DOHH2 (cell line): ENCODE measurements at regions not wholly inside any gene's neighbourhood (a gene's known extent, or its start where the extent isn't known, plus 50 kb on each side); places are given as distances from the start of the nearest gene placed in this dataset.

Experiments used
- H3F3A ChIP-seq: fragments of 200-600 bp; sonication (generic), shearing (Covaris generic); 2 replicates; pipeline ENCODE4 v1.6.0; 2016; ENCODE audit warnings: antibody characterized with exemption, mild to moderate bottlenecking; ENCODE audit not compliant: control insufficient read depth, insufficient read depth
- H3K27ac ChIP-seq: fragments of 200-600 bp; sonication (generic); 2 replicates; pipeline ENCODE4 v1.5.1; 2014; ENCODE audit warnings: low read depth, mild to moderate bottlenecking, low read length, moderate library complexity
- H3K27me3 ChIP-seq: fragments of 200-600 bp; sonication (generic); 2 replicates; pipeline ENCODE4 v1.6.1; 2014; ENCODE audit warnings: mild to moderate bottlenecking, low read length, mixed read lengths; ENCODE audit not compliant: control insufficient read depth
- H3K36me3 ChIP-seq: fragments of 200-600 bp; sonication (generic); 2 replicates; pipeline ENCODE4 v1.6.1; 2014; ENCODE audit warnings: mild to moderate bottlenecking, low read length, moderate library complexity, mixed read lengths; ENCODE audit not compliant: control insufficient read depth
- H3K4me1 ChIP-seq: fragments of 200-600 bp; sonication (generic); 2 replicates; pipeline ENCODE4 v1.6.1; 2014; ENCODE audit warnings: mild to moderate bottlenecking, low read length, mixed read lengths; ENCODE audit not compliant: control insufficient read depth
- H3K4me2 ChIP-seq: fragments of 200-600 bp; sonication (generic); 2 replicates; pipeline ENCODE4 v1.6.0; 2014; ENCODE audit warnings: mild to moderate bottlenecking, low read length, moderate library complexity
- H3K4me3 ChIP-seq: fragments of 200-600 bp; sonication (generic); 2 replicates; pipeline ENCODE4 v1.5.1; 2014; ENCODE audit warnings: mild to moderate bottlenecking, low read length, mixed read lengths
- H3K79me2 ChIP-seq: fragments of 200-600 bp; sonication (generic); 2 replicates; pipeline ENCODE4 v1.6.1; 2014; ENCODE audit warnings: mild to moderate bottlenecking, low read length, mixed read lengths; ENCODE audit not compliant: control insufficient read depth
- H3K9me2 ChIP-seq: fragments of 200-600 bp; sonication (generic); replicated peaks from 2 replicates; pipeline ENCODE4 v1.6.1; 2014; ENCODE audit warnings: mild to moderate bottlenecking, low read length, mixed read lengths; ENCODE audit not compliant: control insufficient read depth
- H3K9me3 ChIP-seq: fragments of 200-600 bp; sonication (generic); 2 replicates; pipeline ENCODE4 v1.6.1; 2014; ENCODE audit warnings: antibody characterized with exemption, low read length, mixed read lengths; ENCODE audit not compliant: control insufficient read depth, insufficient read depth
- H4K20me1 ChIP-seq: fragments of 200-600 bp; sonication (generic); 2 replicates; pipeline ENCODE4 v1.6.0; 2014; ENCODE audit warnings: low read depth, mild to moderate bottlenecking, antibody characterized with exemption, low read length, moderate library complexity; ENCODE audit not compliant: control insufficient read depth, insufficient read depth
- EZH2phosphoT487 ChIP-seq: fragments of 200-600 bp; sonication (generic); IDR thresholded peaks from 2 replicates; pipeline ENCODE4 v1.6.1; 2017; ENCODE audit warnings: borderline replicate concordance, mild to moderate bottlenecking, antibody characterized with exemption, low read length, moderate library complexity, mixed read lengths
- TF ChIP-seq, protein P1 (sequence below): fragments of 200-600 bp; sonication (generic); IDR thresholded peaks from one replicate; pipeline ENCODE4 v1.5.1; 2014; ENCODE audit warnings: antibody characterized with exemption, mild to moderate bottlenecking, low read depth, low read length; ENCODE audit not compliant: poor library complexity, severe bottlenecking

- Histone ChIP-seq H3K79me2 (no peaks in the 10 kb centered on the region), H3K4me3 (no peak overlapping the region), H4K20me1 (no peaks in the 10 kb centered on the region), H3K27me3 (no peaks in the 10 kb centered on the region), H3K27ac (no peak overlapping the region), H3K4me1 (no peaks in the 10 kb centered on the region), H3F3A (no peaks in the 10 kb centered on the region), H3K9me2 (no peaks in the 10 kb centered on the region), H3K36me3 (no peaks in the 10 kb centered on the region), H3K4me2 (no peak overlapping the region), H3K9me3 (no peaks in the 10 kb centered on the region)
- TF ChIP-seq, protein P1, sequence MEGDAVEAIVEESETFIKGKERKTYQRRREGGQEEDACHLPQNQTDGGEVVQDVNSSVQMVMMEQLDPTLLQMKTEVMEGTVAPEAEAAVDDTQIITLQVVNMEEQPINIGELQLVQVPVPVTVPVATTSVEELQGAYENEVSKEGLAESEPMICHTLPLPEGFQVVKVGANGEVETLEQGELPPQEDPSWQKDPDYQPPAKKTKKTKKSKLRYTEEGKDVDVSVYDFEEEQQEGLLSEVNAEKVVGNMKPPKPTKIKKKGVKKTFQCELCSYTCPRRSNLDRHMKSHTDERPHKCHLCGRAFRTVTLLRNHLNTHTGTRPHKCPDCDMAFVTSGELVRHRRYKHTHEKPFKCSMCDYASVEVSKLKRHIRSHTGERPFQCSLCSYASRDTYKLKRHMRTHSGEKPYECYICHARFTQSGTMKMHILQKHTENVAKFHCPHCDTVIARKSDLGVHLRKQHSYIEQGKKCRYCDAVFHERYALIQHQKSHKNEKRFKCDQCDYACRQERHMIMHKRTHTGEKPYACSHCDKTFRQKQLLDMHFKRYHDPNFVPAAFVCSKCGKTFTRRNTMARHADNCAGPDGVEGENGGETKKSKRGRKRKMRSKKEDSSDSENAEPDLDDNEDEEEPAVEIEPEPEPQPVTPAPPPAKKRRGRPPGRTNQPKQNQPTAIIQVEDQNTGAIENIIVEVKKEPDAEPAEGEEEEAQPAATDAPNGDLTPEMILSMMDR: no peak
- no peak for TF ChIP-seq EZH2phosphoT487
These were observed 345.1 kb upstream of the SMIM31 start for GRCh38 chr4:164408831-164409230.

GRCh38 chr4:164410401-164410800 is 343.5 kb upstream of the SMIM31 start:
- TF ChIP-seq, protein P1: no peak
- TF ChIP-seq EZH2phosphoT487: no peak
- Histone ChIP-seq H3K79me2 (no peaks in the 10 kb centered on the region), H3K4me2 (no peak overlapping the region), H3K9me3 (no peaks in the 10 kb centered on the region), H3K27ac (no peak overlapping the region), H4K20me1 (no peaks in the 10 kb centered on the region), H3K4me3 (no peak overlapping the region), H3F3A (no peaks in the 10 kb centered on the region), H3K9me2 (no peaks in the 10 kb centered on the region), H3K36me3 (no peaks in the 10 kb centered on the region), H3K4me1 (no peaks in the 10 kb centered on the region), H3K27me3 (no peaks in the 10 kb centered on the region)

GRCh38 chr4:164412246-164412645 is 341.7 kb upstream of the SMIM31 start:
- TF ChIP-seq, protein P1: no peak
- no peaks in the 10 kb centered on the region for H3K36me3 ChIP-seq
- H3K4me2 ChIP-seq: no peak overlapping the region
- no peaks in the 10 kb centered on the region for H3K4me1 ChIP-seq
- H3K27me3 ChIP-seq: no peaks in the 10 kb centered on the region
- no peaks in the 10 kb centered on the region for H3K79me2 ChIP-seq
- H3K9me2 ChIP-seq: no peaks in the 10 kb centered on the region
- no peaks in the 10 kb centered on the region for H3K9me3 ChIP-seq
- no peak overlapping the region for H3K27ac ChIP-seq
- no peaks in the 10 kb centered on the region for H3F3A ChIP-seq
- no peak overlapping the region for H3K4me3 ChIP-seq
- H4K20me1 ChIP-seq: no peaks in the 10 kb centered on the region

- H3K4me3 ChIP-seq: no peak overlapping the region
- H3K4me2 ChIP-seq: no peak overlapping the region
- no peaks in the 10 kb centered on the region for H3F3A ChIP-seq
- H3K27me3 ChIP-seq: no peaks in the 10 kb centered on the region
- H3K79me2 ChIP-seq: no peaks in the 10 kb centered on the region
- TF ChIP-seq EZH2phosphoT487: no peak
- TF ChIP-seq, protein P1: no peak
- H4K20me1 ChIP-seq: no peaks in the 10 kb centered on the region
- no peaks in the 10 kb centered on the region for H3K9me2 ChIP-seq
- no peak overlapping the region for H3K27ac ChIP-seq
- H3K9me3 ChIP-seq: no peaks in the 10 kb centered on the region
- no peaks in the 10 kb centered on the region for H3K4me1 ChIP-seq
- no peaks in the 10 kb centered on the region for H3K36me3 ChIP-seq
These were observed 340.2 kb upstream of the SMIM31 start for GRCh38 chr4:164413743-164414142.
